ENCODE measurements at regions not wholly inside any gene's neighbourhood (a gene's known extent, or its start where the extent isn't known, plus 50 kb on each side); places are given as distances from the start of the nearest gene placed in this dataset.

DNA sequence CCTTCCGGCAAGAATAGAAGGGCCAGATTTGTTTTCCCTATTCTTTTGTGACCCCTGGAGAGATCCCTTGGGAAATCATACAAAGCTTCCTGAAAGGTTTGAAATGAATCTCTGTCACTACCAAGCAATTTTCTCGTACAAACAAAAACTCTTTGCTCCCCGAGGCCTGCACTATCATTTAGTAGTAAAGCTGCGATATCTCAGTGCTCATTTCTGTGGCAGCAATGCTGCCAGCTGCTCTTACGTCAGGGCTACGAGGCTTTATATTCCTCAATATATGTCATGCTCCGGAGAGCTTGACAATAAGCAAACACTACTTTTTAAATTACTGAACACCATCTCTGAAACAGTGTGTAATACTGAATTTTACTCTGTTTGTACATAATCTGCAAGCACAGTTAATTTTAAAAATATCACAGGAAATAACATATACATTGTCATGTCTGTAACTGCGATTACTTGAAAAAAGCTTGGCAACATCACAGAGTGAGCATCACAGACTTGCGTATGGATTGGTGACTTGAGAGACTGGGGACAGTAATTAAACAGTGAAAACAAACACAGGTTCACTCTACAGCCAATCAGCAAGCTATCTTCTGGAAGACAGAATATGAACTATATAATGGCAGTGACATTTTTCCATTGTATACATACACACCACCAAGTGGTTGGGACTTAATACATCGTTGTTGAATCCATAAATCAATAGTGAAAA, 403.3 kb upstream of the NETO1 start:
- no peaks in the 10 kb centered on the region for H3K9me3 ChIP-seq (ENCODE audit: control insufficient read depth, low read depth, low read length)
- no peaks in the 10 kb centered on the region for H3K4me1 ChIP-seq (ENCODE audit: control insufficient read depth, low read depth, low read length)
- H3K27ac ChIP-seq (ENCODE audit: low read length) = no peak overlapping the region

DNA sequence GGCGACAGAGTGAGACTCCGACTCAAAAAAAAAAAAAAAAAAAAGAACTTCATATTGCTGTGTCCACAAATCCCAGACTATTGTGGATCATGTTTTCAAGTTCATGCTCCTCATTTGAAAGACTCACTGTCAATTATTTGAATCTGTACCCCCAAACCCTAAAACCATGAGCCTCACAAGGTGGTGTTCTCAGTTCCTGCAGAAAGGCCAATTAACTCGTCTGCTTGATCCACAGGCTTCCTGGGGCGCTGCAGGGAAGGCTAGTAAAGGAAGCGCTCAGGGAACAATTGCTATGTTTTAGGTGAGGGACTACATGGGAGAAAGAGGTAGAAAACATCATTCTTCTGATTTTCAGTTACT, 396.8 kb upstream of the NETO1 start:
- Histone ChIP-seq H3K9ac (ENCODE audit: low read length) (no peak overlapping the region), H3K27me3 (ENCODE audit: control insufficient read depth, insufficient read depth, low read length) (no peaks in the 10 kb centered on the region), H3K4me3 (ENCODE audit: low read length) (no peak overlapping the region), H3K4me1 (ENCODE audit: control insufficient read depth, low read depth, low read length) (no peaks in the 10 kb centered on the region), H3K36me3 (ENCODE audit: control insufficient read depth, low read depth, low read length) (no peaks in the 10 kb centered on the region), H3K27ac (ENCODE audit: low read length) (no peak overlapping the region), H3K9me3 (ENCODE audit: control insufficient read depth, low read depth, low read length) (no peaks in the 10 kb centered on the region)

More for the DNA sequence above, 403.3 kb upstream of the NETO1 start:
- no peak overlapping the region for H3K4me3 ChIP-seq (ENCODE audit: low read length)
- H3K9ac ChIP-seq (ENCODE audit: low read length) = no peak overlapping the region
- H3K27me3 ChIP-seq (ENCODE audit: control insufficient read depth, insufficient read depth, low read length) = no peaks in the 10 kb centered on the region
- no peaks in the 10 kb centered on the region for H3K36me3 ChIP-seq (ENCODE audit: control insufficient read depth, low read depth, low read length)

DNA sequence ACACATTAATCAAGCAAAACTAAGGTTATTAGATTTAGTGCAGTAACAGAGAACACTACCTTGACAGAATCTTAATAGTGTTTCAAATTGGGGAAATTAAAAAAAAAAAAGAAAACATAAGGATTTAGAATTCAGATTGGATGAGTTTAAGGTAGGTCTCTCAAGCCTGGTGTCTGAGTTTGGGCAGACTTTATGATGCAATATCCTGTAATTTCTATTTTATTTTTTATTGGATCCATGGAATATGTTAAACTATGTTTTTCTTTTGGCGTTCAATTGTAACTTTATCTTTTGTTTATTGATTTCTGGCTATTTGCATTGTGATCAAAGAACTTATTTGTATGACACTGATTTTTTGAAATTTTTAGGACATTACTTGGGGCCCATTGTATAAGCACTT, 394.1 kb upstream of the NETO1 start:
- no peaks in the 10 kb centered on the region for H3K4me1 ChIP-seq (ENCODE audit: control insufficient read depth, low read depth, low read length)
- H3K36me3 ChIP-seq (ENCODE audit: control insufficient read depth, low read depth, low read length) = no peaks in the 10 kb centered on the region
- no peak overlapping the region for H3K4me3 ChIP-seq (ENCODE audit: low read length)
- no peaks in the 10 kb centered on the region for H3K9me3 ChIP-seq (ENCODE audit: control insufficient read depth, low read depth, low read length)
- H3K27me3 ChIP-seq (ENCODE audit: control insufficient read depth, insufficient read depth, low read length) = no peaks in the 10 kb centered on the region
- no peak overlapping the region for H3K9ac ChIP-seq (ENCODE audit: low read length)
- no peak overlapping the region for H3K27ac ChIP-seq (ENCODE audit: low read length)

DNA sequence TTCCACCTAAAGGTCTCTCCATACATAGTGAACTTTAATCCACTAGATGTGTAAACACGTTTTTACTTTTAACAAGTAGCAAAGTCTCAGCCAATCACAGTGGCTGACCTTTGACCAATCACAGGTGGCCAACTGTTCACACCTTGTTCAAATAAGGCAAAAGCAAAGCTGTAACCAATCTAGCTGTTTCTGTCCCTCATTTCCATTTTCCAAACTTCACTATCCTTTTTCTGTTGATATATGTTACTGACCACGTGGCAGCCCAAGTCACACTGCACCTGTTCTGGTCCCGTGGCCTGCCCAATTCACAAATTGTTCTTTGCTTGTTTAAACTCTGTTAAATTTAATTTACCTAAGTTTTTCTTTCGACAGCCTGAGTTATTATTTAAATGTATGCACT, 393.5 kb upstream of the NETO1 start:
- Histone ChIP-seq H3K4me3 (ENCODE audit: low read length) (no peak overlapping the region), H3K9ac (ENCODE audit: low read length) (no peak overlapping the region), H3K27ac (ENCODE audit: low read length) (no peak overlapping the region), H3K9me3 (ENCODE audit: control insufficient read depth, low read depth, low read length) (no peaks in the 10 kb centered on the region), H3K4me1 (ENCODE audit: control insufficient read depth, low read depth, low read length) (no peaks in the 10 kb centered on the region), H3K27me3 (ENCODE audit: control insufficient read depth, insufficient read depth, low read length) (no peaks in the 10 kb centered on the region), H3K36me3 (ENCODE audit: control insufficient read depth, low read depth, low read length) (no peaks in the 10 kb centered on the region)

DNA sequence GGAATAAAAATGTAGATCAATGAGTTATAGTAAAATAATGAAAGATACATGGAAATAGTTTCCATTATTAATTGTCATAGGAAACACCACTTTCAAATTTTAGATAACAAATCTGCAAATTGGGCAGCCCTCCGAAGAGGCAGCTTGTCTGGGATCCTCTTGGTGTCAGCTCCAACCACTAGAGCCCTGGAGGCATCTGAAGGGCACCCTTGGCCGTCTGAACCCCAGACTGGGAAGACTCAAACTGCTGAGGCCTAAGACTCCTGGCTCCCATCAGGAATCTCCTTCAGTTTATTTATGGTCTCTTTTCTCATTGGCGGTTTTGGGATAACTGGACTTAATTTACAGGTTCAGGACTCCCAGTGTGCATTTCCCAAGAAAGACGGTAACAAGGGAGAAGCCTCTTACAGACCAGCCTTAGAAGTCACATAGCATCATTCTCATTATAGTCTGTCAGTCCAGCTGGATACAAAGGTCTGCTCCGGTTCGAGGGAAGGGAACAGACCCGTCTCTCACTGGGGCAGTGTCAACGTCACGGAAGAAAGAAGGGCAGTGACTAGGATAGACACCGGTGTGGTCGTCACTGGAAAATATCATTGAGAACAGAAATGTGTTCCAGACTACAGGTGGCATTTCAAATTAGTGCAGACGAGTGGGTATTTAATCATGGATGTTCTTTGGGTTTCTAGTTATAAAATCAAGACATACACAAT, 390.7 kb upstream of the NETO1 start:
- no peaks in the 10 kb centered on the region for H3K4me1 ChIP-seq (ENCODE audit: control insufficient read depth, low read depth, low read length)
- no peaks in the 10 kb centered on the region for H3K36me3 ChIP-seq (ENCODE audit: control insufficient read depth, low read depth, low read length)
- no peak overlapping the region for H3K27ac ChIP-seq (ENCODE audit: low read length)

DNA sequence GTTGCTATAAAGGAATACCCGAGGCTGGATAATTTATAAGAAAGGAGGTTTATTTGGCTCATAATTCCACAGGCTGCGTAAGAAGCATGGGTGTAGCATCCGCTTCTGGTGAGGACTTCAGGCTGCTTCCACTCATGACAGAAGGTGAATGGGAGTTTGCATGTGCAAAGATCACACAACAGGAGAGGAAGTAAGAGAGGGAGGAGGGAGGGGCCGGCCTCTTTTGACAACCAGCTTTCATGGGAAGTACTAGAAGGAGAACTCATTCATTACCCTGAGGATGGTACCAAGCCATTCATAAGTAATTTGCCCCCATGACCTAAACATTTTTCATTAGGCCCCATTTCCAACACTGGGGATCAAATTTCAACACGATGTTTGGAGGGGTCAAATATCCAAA, 386.8 kb upstream of the NETO1 start:
- H3K9ac ChIP-seq (ENCODE audit: low read length) = no peak overlapping the region
- H3K36me3 ChIP-seq (ENCODE audit: control insufficient read depth, low read depth, low read length) = no peaks in the 10 kb centered on the region
- H3K4me3 ChIP-seq (ENCODE audit: low read length) = no peak overlapping the region
- H3K27ac ChIP-seq (ENCODE audit: low read length) = no peak overlapping the region
- no peaks in the 10 kb centered on the region for H3K4me1 ChIP-seq (ENCODE audit: control insufficient read depth, low read depth, low read length)
- H3K9me3 ChIP-seq (ENCODE audit: control insufficient read depth, low read depth, low read length) = no peaks in the 10 kb centered on the region
- H3K27me3 ChIP-seq (ENCODE audit: control insufficient read depth, insufficient read depth, low read length) = no peaks in the 10 kb centered on the region

More for the DNA sequence above, 390.7 kb upstream of the NETO1 start:
- H3K9me3 ChIP-seq (ENCODE audit: control insufficient read depth, low read depth, low read length) = no peaks in the 10 kb centered on the region
- H3K4me3 ChIP-seq (ENCODE audit: low read length) = no peak overlapping the region
- H3K9ac ChIP-seq (ENCODE audit: low read length) = no peak overlapping the region
- no peaks in the 10 kb centered on the region for H3K27me3 ChIP-seq (ENCODE audit: control insufficient read depth, insufficient read depth, low read length)

DNA sequence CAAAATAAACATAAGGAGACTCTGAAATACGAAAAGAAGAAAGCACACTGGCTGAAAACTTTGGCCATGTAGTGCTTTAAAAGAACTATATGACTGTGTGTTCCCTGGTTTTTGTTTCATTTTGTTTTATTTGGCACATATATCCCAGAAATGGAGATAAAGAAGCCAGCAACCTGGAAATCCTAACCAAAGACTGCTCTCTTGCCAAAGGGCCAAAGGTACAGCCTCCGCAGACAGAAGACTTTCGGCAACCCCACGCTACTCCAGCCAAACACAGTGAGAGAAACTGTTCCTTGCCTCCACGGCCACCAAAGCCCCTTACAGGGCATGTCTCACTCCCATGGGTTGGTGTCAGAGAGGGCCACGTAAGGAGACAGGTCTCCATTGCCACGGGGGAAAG, 381.2 kb upstream of the NETO1 start:
- H3K27me3 ChIP-seq (ENCODE audit: control insufficient read depth, insufficient read depth, low read length) = no peaks in the 10 kb centered on the region
- no peaks in the 10 kb centered on the region for H3K36me3 ChIP-seq (ENCODE audit: control insufficient read depth, low read depth, low read length)
- no peaks in the 10 kb centered on the region for H3K9me3 ChIP-seq (ENCODE audit: control insufficient read depth, low read depth, low read length)
- no peak overlapping the region for H3K27ac ChIP-seq (ENCODE audit: low read length)
- no peak overlapping the region for H3K4me3 ChIP-seq (ENCODE audit: low read length)
- H3K9ac ChIP-seq (ENCODE audit: low read length) = no peak overlapping the region
- peaks cover 9% of the 10 kb centered on the region for H3K4me1 ChIP-seq (ENCODE audit: control insufficient read depth, low read depth, low read length)

DNA sequence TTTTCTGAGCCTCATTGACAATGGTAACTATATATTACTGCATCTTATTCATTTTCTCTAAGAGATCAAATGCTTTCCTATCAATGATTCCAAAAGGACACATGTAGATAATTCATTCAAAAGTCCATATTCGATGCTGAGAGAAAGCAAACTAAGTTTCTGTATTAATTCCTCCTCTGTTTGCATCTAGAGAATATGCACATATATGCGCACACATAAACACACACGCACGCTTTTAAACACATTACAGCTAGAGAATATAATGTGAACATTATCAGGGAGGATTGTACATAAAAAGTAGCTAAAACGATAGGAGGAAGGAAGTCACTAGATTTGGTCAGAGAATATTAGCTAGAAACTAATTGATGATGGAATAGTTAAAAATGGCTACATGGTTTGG, 379.0 kb upstream of the NETO1 start:
- Histone ChIP-seq H3K36me3 (ENCODE audit: control insufficient read depth, low read depth, low read length) (no peaks in the 10 kb centered on the region), H3K27me3 (ENCODE audit: control insufficient read depth, insufficient read depth, low read length) (no peaks in the 10 kb centered on the region), H3K9ac (ENCODE audit: low read length) (no peak overlapping the region), H3K9me3 (ENCODE audit: control insufficient read depth, low read depth, low read length) (no peaks in the 10 kb centered on the region), H3K27ac (ENCODE audit: low read length) (no peak overlapping the region), H3K4me3 (ENCODE audit: low read length) (no peak overlapping the region), H3K4me1 (ENCODE audit: control insufficient read depth, low read depth, low read length) (peaks cover 9% of the 10 kb centered on the region)

DNA sequence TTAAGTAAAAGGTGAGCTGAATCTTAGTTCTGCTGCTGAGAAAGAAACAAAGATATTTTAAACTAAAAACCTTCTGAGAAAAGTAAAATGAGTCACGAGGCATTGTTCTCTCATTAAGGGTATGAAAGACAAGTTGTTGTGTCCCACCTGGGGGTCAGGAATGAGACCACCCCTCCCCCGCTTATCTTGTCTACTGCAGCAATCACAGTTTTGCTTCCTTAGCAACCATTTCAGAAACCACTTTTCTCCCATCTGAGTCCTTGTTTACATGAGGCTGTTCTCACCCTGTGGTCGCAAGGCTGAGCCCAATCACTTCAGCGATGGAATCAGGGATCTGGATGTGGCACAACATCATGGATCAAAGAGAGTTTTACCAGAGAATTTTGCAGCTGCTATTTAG, 377.6 kb upstream of the NETO1 start:
- H3K27me3 ChIP-seq (ENCODE audit: control insufficient read depth, insufficient read depth, low read length) = no peaks in the 10 kb centered on the region
- H3K9ac ChIP-seq (ENCODE audit: low read length) = no peak overlapping the region
- peak overlapping the region; percentile 60 for H3K27ac ChIP-seq (ENCODE audit: low read length)
- H3K9me3 ChIP-seq (ENCODE audit: control insufficient read depth, low read depth, low read length) = no peaks in the 10 kb centered on the region
- H3K36me3 ChIP-seq (ENCODE audit: control insufficient read depth, low read depth, low read length) = no peaks in the 10 kb centered on the region
- no peak overlapping the region for H3K4me3 ChIP-seq (ENCODE audit: low read length)
- H3K4me1 ChIP-seq (ENCODE audit: control insufficient read depth, low read depth, low read length) = peaks cover 9% of the 10 kb centered on the region

DNA sequence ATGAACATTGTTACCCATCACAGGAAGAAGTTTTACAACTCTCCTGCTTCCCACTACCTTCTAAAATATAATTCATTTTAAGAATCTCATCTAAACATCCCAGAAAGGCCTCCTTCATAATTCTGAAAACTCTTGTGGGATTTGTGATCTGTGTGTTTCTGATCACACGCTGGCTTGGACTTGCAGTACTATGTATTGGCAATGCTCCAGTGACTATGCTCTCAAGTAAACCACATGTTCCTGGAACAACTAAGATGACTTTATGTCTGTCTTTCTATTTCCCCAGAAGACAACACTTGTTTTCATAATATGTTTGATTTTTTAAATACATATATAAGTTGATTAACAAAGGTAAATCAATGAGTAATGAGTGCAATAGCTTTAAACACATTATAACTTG, 376.6 kb upstream of the NETO1 start:
- H3K27ac ChIP-seq (ENCODE audit: low read length) = no peak overlapping the region

DNA sequence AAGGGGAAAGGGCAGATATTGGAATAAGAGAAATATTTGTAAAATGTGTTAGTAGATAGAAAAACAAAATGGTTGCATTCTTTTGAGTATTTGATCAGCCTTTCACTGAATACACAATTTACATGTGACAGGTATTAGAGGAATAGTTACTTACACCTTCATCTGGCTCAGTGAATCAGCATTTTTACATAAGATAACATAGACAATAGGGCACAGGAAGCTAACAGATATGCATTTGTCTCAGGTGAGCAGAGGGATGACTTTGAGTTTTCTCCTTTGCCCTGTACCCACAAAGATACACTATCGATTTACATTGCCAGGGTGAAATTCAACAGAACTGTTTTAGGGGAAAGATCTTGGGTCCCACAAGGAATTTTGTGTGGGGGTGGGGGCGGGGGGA, 373.1 kb upstream of the NETO1 start:
- H3K27ac ChIP-seq (ENCODE audit: low read length) = no peak overlapping the region
- no peak overlapping the region for H3K4me3 ChIP-seq (ENCODE audit: low read length)
- H3K9ac ChIP-seq (ENCODE audit: low read length) = no peak overlapping the region
- H3K27me3 ChIP-seq (ENCODE audit: control insufficient read depth, insufficient read depth, low read length) = no peaks in the 10 kb centered on the region
- no peaks in the 10 kb centered on the region for H3K9me3 ChIP-seq (ENCODE audit: control insufficient read depth, low read depth, low read length)
- H3K4me1 ChIP-seq (ENCODE audit: control insufficient read depth, low read depth, low read length) = peaks cover 8% of the 10 kb centered on the region
- H3K36me3 ChIP-seq (ENCODE audit: control insufficient read depth, low read depth, low read length) = no peaks in the 10 kb centered on the region

More for the DNA sequence above, 376.6 kb upstream of the NETO1 start:
- no peaks in the 10 kb centered on the region for H3K36me3 ChIP-seq (ENCODE audit: control insufficient read depth, low read depth, low read length)
- no peaks in the 10 kb centered on the region for H3K27me3 ChIP-seq (ENCODE audit: control insufficient read depth, insufficient read depth, low read length)
- H3K9ac ChIP-seq (ENCODE audit: low read length) = no peak overlapping the region
- no peaks in the 10 kb centered on the region for H3K9me3 ChIP-seq (ENCODE audit: control insufficient read depth, low read depth, low read length)
- peaks cover 9% of the 10 kb centered on the region for H3K4me1 ChIP-seq (ENCODE audit: control insufficient read depth, low read depth, low read length)
- H3K4me3 ChIP-seq (ENCODE audit: low read length) = no peak overlapping the region

DNA sequence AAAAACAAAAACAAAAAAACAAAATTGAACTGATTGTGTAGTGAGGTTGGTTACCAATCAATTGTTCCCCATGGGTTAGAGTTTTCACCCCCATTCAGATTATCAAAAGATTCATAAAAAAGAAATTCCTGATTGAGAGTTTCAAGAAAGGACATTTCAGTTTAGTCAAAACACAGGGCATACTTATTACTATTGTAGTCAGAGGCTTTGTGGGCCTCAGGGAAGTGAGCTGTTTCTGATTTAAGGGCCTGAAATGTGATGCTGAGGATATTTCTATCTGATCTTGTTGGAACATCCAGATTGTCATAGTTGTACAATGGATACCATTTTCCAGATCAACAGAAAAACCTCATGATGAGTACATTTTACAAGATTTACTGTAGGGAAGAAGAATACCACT, 368.1 kb upstream of the NETO1 start:
- no peaks in the 10 kb centered on the region for H3K36me3 ChIP-seq (ENCODE audit: control insufficient read depth, low read depth, low read length)
- no peak overlapping the region for H3K9ac ChIP-seq (ENCODE audit: low read length)
- H3K27ac ChIP-seq (ENCODE audit: low read length) = no peak overlapping the region
- H3K27me3 ChIP-seq (ENCODE audit: control insufficient read depth, insufficient read depth, low read length) = no peaks in the 10 kb centered on the region
- no peaks in the 10 kb centered on the region for H3K4me1 ChIP-seq (ENCODE audit: control insufficient read depth, low read depth, low read length)
- H3K9me3 ChIP-seq (ENCODE audit: control insufficient read depth, low read depth, low read length) = no peaks in the 10 kb centered on the region
- H3K4me3 ChIP-seq (ENCODE audit: low read length) = no peak overlapping the region
